UCSD-AML1 (cell line): ENCODE measurements at regions not wholly inside any gene's neighbourhood (a gene's known extent, or its start where the extent isn't known, plus 50 kb on each side); places are given as distances from the start of the nearest gene placed in this dataset.

Experiments used
- DNase-seq: peaks from one replicate; lab custom pipeline; 2025; ENCODE audit not compliant: unreplicated experiment; lab: John Stamatoyannopoulos, UW

- no peak for DNase-seq
These were observed 269.4 kb downstream of the TLE3 start for GRCh38 chr15:69828181-69828828.

DNA sequence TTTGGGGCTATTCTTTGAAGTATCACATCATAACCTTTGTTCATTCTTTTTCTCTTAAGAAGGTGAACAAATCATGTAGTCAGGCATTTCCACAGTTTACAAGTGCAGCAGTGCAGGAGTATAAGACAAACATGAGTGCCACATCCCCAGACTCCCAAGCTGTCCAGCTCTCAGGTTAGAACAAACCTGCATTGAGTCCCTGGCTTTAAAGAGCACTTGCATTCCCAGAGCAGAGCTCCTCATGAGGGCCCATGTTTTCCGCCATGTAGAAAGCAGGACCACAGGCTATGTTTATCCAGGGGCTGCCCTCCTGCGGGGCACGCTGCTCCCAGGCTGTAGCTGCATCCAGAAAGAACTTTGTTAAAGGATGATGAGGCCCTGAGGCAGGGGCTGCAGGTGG is 267.7 kb downstream of the TLE3 start:
- no peak for DNase-seq

GRCh38 chr15:69830430-69830829 is 267.3 kb downstream of the TLE3 start:
- no peak for DNase-seq

DNA sequence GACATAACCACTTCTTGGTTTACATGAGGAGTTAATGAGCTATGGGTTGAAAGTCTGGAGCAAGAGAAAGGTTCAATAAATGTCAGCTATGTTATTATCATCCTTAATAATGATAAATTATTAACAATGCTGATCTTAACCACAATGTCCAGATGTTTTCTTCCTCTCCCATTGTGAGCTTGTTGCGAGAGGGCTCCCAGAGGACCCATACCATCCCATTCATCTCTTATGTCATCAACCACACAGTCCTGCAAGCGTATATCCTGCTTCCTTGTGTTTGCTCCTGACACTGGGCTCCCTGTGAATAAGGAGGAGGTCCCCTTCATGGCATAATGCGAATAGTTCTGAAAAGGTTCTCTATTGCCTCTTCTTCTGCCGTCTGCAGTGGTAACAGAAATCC is 266.8 kb downstream of the TLE3 start:
- DNase-seq, result no peak

DNA sequence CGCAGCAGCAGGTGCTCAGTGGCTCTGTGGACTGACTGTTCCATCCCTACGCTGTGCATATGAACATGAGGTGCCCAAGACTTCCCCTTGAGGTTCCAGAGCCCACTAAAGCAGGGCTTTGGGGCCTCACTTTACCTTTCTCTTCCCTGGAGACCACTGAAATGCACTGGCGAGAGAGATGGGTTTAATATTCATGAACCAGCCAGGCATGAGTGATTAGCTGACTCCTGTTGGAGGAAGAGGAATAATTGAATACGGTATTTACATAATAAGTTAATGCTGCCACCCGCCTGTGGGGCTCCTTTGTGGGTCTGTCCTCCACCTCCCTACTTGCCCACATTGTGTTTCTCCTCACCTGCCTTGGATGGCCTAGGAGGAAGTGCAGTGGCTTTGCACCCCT is 263.4 kb downstream of the TLE3 start:
- no peak for DNase-seq

DNA sequence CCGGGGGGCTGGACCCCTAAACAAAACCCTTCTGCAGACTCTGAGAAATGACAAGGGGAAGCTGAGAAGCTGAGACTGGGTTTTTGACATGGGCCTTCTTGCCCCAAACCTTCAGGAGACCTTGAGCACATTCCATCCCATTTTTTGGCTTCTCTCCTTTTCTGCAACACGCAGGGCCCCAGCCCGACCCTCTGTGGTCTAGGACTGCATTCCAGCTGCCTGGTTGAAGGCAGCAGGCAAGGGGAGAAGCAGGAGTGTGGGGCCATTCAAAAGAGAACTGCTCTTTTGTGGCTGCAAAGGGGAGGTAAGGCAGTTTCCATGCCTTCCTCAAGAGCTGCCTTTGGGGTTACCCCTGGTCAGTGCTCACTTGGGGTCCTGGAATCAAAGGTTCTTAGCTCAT is 263.0 kb downstream of the TLE3 start:
- no peak for DNase-seq

GRCh38 chr15:69836048-69836447 is 261.7 kb downstream of the TLE3 start:
- no peak for DNase-seq

DNA sequence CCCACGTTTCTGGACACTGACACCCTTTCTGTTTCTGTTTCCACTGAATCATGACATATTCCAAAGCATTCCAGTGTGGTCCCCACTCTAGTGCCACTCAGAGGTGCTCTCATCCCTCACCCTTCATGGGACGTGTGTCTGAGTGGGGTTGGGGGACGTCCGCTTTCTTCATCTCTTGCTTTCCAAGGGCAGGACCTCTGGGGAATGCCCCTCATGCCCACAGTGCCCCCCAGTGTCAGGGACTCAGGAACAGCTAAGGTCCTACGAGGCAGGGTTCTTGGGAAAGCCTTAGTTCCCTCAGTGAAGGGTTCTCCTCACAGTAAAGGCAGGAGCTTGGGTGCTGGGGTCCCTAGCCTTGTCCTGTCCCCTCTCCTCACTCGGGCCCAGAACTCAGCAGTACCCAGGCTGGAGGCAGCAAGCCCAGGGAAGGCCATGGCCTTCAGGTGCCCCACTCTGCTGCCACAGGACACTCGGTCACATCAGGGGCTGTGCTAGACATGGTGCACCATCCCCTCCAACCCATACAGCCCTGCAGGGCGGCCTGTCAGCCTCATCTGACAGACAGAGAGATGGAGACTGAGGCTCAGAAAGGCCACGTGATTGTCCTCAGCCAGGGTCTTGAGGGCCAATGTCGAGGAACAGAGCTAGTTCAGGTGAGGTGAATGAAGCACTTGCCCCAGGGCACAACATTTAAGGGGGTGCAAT is 261.0 kb downstream of the TLE3 start:
- DNase-seq, result no peak

GRCh38 chr15:69838338-69838737 is 259.4 kb downstream of the TLE3 start:
- DNase-seq, result no peak

DNA sequence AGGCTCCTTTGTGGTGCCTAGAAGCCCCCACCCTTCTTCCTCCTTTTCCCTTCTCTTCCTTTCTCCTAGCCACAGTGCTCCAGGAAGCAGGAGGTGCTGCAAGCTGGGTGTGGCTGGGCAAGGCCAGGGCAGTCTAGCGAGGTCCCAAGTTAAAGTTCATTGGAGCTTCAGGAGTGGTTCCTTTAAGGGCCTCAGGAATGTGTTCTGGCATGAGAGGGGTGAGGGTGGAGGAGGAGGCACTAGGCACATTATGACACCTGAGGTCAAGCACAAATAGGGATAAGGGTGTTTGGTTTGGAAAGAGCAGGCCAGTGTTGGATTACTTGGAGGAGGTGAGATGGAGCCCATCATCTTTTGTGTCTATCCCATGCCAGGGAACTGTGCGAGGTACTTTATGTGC is 258.7 kb downstream of the TLE3 start:
- no peak for DNase-seq

DNA sequence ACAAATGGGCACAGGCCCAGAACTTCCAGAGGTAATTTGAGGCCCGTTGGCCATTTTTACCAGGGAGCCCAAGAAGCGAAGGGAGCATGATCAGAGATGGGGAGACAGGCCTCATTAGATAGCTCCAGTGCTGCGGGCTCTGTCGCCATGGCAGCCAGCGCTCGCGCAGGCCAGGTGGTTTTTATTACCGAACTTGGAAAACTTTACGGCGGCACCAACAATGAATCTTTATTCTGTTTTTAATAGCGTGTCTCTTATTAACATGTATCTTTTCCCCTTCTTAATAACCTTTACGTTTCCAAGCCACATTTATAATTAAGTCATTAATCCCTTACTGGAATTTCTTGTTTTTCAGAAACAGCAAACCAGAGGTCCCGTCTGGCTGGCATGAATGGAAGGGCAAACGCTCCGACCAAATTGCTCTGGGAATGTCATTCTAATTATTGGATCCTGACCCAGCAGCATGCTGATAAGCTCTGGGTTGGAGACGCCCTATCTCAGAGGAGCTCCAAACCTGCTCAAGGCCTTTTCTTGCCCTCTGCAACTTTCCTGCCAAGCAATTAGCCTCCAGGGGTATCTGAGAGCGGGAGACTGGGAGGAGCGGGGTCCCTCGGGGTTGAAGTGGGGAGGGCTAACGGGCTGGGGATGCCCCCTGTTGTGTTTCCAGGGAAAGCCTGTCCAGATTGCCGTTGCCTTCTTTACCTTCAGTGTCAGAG is 256.4 kb downstream of the TLE3 start:
- DNase-seq, result no peak

DNA sequence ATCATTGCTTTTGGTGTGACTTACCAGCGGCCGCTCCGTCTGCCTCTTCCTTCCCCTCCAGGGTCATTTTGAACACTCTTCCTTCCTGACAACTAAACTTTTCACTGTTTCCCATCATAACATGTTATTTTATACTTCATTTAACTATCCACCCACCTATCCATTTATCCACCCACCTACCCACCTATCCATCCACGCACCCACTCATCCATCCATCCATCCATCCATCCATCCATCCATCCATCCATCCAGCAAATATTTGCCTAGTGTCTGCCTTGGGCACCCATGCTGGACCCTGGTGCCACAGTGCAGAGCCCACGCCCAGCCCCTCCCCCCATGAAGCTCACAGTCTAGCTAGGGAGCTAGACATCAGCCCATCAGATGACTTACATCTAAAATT is 254.9 kb downstream of the TLE3 start:
- no peak for DNase-seq

DNA sequence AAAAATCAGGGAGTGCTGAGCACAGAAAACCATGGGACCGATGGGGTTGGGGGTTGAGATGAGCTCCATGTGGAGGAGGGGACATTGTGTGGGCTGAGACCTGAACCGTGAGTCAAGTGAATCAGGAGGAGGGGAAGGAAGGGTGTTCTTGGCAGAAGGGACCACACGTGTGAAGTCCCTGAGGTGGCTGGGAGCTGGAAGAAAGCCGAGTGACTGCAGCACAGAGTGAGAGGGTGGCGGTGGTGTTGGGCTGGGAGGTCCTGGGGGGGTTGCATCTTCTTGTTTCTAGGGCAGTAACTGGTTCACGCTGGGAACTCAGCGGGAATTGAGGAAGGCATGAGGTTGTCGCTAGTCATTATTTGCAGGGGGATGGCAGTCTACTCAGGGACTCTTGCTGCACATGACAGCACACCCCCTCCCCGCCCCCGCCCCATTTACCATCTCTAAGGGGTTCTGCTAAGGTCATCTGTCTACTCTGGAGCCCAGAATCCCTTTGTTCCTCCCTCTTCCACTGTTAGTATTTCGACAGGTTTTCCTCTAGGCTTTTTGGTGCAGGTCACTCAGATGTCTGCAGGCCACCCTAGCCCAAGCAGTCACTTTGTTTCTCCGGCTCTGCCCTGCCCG is 254.3 kb downstream of the TLE3 start:
- no peak for DNase-seq

DNA sequence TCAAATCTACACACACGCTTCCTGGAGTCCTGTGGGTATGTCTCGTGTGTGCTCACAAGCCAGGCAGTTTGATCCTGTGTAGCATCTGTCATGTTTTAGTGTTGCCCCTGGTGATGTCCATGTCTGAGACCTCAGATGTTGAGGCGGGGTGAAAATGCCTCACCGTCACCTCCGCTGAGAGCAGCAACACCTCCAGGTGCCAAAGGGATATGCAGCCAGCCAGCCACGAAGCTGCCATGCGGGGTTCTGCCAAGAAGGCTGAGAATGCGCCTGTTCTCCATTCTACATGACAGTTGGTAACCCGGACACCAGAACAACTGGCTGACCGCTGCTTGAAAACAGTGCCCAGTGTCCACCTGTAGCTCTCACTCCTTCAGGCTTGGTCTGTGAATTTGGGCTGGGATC is 253.8 kb downstream of the TLE3 start:
- no peak for DNase-seq

DNA sequence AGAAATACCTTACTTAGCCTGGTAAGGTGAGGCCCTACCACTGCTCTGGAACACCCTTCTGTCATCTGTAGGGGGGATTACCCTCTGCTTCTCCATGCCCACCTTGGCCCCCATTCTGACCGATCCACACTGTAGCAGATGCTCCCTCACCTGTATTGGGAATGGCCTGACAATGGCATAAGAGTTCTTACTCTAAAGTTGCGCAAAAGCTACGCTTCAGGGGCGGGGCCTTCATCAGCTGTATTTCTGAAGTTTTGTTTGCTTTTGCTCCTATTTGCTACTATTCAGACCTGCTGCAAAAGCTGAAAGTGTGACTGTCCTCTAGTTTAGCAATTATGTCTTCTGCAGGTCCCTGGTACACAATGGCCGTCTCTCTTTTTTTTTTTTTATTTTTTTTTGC is 252.6 kb downstream of the TLE3 start:
- DNase-seq, result no peak

- DNase-seq, result no peak
These were observed 250.1 kb downstream of the TLE3 start for GRCh38 chr15:69847625-69848024.

DNA sequence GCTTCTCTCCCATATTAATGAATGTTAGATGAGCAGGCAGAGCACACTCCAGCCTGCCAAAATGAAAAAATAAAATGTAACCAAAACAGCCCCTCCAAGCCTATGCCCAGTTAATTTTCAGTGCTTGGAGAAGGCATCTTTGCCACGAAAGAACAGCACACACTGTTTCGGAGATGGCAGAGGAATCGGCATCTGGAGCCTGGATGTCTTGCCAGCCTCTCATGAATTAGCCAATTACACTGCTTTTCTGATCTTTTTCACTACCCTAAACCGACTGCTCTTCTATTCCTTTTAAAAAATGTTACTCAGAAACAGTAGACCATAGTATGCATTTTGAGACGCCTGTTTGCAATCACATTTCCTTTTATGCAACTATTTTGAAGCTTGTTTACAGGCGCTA is 249.6 kb downstream of the TLE3 start:
- no peak for DNase-seq

- DNase-seq, result no peak
These were observed 249.0 kb downstream of the TLE3 start for GRCh38 chr15:69848551-69849231.

DNA sequence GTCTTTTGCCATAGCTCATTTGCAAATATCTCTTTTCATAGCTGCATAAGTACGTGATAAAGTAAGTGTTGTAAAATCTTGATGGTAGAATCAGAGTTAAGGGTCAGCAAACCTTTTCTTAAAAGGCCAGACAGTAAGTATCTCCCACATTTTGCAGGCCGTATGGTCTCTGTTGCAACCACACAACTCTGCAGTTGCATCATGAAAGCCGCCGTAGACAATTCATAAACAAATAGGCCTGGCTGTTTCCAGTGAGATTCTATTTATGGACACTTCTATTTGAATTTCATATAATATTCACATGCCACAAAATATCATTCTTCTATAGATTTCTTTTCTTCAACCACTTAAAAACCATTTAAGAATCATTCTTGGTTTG is 248.5 kb downstream of the TLE3 start:
- DNase-seq, result no peak

- no peak for DNase-seq
These were observed 245.2 kb downstream of the TLE3 start for GRCh38 chr15:69852482-69852881.

DNA sequence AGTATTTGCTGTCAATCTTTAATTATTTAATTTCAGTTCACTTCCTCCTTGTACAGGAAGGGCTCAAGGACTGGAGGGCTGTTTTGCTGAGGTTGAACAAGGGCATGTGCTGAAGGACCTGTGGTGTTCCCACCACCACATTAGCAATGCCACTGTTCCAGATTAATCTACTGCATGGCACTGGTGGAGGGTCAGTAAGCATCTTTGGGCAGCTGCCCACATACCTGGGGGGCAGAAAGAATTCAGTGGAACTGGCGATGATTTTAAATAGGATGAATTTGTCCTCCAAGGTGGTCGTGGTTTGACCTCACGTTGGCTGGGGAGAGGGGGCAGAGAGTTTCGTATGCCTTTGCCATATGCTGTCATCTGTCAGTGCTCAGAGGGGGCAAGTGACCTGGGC is 244.8 kb downstream of the TLE3 start:
- DNase-seq, result no peak
